GM12875 (cell line): ENCODE measurements at regions not wholly inside any gene's neighbourhood (a gene's known extent, or its start where the extent isn't known, plus 50 kb on each side); places are given as distances from the start of the nearest gene placed in this dataset.

Experiments used
- H3K4me3 ChIP-seq: one replicate; pipeline ENCODE4 v1.5.1; 2011; ENCODE audit warnings: low read depth, low read length, control low read depth
- CTCF ChIP-seq: IDR thresholded peaks from 2 replicates; pipeline ENCODE4 v1.5.1; 2011; ENCODE audit warnings: low read depth, mild to moderate bottlenecking, control low read depth, inconsistent platforms, low read length, moderate library complexity, borderline replicate concordance; ENCODE audit not compliant: insufficient read depth

- no peak overlapping the region for H3K4me3 ChIP-seq
- TF ChIP-seq CTCF = no peak
Observed at GRCh38 chr21:36247316-36248010, 72.5 kb upstream of the MORC3 start.

DNA sequence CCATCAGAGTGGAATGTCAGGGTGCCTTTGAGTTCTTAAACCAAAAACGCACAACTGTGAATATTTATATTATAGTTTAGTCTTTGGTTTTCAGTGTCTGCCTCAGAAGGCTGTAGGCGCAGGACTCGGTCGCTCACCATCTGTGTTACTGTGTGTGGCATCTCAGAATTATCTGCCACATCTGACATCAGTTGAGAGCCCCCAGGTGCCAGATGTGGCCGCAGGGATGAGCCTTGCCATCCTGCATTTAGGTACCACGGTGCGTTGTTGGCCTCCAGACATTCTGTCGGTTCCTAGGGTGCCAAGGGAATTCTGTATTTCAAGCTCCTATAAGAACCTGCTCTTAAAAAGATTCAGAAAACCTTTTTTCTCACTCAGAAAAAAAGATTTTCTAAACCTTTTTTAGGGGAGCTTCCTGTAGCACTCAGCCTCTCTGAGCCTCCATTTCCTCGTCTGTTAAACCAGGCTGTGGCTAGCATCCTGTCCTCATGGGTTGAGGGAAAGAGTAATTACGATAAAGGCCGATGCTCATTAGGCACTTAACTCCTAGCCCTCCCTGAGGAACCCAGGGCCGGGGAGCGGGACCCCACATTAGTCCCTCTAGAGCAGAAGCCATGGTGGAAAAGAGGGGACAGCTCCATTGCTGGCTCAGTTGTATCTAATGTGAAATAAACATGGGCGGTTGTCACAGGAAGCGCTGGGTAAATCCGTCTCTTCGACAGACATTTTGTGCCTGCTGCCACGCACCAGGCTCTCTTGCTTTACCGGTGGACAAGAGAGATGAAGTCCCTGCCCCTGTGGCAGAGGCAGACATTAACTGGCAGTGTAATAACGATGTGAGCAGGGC lies 70.2 kb upstream of the MORC3 start:
- TF ChIP-seq CTCF = no peak
- no peak overlapping the region for H3K4me3 ChIP-seq

DNA sequence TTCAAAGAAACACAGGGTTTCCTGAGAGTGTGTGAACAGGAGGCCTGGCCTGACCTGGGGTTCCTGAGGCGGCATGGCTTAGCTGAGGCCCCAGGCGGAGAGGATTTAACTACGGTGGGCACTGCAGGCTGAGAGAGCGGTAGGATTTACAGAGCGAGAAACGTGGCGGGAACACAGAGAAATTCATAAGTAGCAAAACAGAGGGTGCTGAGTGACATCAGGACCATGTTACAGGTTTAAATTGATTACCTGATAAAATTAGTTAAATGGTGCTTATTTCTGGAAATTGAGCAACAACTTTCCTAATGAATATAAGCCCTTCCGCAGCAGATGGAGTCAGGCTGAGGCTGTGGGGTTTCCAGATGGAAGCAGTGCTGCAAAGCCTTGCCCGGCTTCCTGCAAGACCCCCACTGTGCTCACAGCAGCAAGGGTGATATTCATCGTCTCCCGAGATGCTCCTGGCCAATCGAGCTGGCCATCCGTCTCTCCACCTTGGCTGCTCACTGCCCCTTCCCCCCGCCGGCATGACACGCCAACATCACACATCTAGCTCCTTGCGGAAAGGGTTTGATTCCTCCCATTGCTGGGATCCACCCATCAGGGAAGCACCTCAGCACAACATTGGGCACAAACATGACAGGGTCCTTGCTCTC lies 69.4 kb upstream of the MORC3 start:
- H3K4me3 ChIP-seq = no peak overlapping the region
- no peak for TF ChIP-seq CTCF

- no peak overlapping the region for H3K4me3 ChIP-seq
- TF ChIP-seq CTCF = no peak
Observed at GRCh38 chr21:36254106-36254941, 65.7 kb upstream of the MORC3 start.

GRCh38 chr21:36255663-36256062 lies 64.3 kb upstream of the MORC3 start:
- TF ChIP-seq CTCF = no peak
- no peak overlapping the region for H3K4me3 ChIP-seq

DNA sequence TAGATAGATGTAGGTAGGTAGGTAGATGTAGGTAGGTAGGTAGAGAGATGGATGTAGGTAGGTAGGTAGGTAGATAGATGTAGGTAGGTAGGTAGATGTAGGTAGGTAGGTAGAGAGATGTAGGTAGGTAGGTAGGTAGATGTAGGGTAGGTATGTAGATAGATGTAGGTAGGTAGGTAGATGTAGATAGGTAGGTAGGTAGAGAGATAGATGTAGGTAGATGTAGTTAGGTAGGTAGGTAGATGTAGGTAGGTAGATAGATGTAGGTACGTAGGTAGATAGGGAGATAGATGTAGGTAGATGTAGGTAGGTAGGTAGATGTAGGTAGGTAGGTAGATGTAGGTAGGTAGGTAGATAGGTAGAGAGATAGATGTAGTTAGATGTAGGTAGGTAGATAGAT lies 62.3 kb upstream of the MORC3 start:
- no peak overlapping the region for H3K4me3 ChIP-seq
- no peak for TF ChIP-seq CTCF
